ENCODE measurements at regions not wholly inside any gene's neighbourhood (a gene's known extent, or its start where the extent isn't known, plus 50 kb on each side); places are given as distances from the start of the nearest gene placed in this dataset.

DNA sequence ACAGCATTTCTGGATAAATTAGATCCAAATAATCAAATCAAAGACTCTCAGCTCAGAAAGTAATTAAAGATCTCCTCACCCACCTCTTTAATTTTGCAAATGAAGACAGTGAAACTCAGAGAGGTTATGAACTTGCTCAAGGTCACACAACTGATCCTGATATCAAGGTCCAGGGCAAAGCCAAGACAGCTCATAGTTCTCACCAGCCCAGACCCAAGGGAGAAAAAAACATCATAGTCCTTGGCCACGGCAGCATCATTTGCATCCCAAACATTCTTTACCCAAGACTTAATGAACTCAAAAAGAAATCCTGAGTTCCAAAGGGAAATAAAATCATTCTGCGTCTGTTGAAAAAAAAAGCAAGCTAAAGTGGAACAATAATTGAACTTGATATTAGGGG, 112.1 kb downstream of the DAD1 start:
- peaks cover 0 to 10% (median 4%) of the 10 kb centered on the region in 4 experiments; a peak in 5 of 7 replicates for H3K4me1 ChIP-seq (replicated peaks in 1 of 4; ENCODE audit: control insufficient read depth in 3 of 4, insufficient read depth in 4 of 4, low read length in 3 of 4)
- H2AK5ac ChIP-seq (ENCODE audit: low read depth, low read length), result no peak overlapping the region
- no peaks in the 10 kb centered on the region for H3K9me3 ChIP-seq (ENCODE audit: insufficient read depth in 2 of 2, low read depth in 1 of 2, low read length in 1 of 2)
- H2BK120ac ChIP-seq (replicated peaks; ENCODE audit: low read depth, low read length), result no peak overlapping the region
- no peak overlapping the region for H3K4me2 ChIP-seq (ENCODE audit: insufficient read depth in 1 of 2, low read depth in 2 of 2, low read length in 2 of 2)
- H3K9ac ChIP-seq (replicated peaks in 1 of 4; ENCODE audit: extremely low read depth in 1 of 4, low read depth in 3 of 4, low read length in 3 of 4), result no peak overlapping the region
- no peak overlapping the region for H2AFZ ChIP-seq (ENCODE audit: low read length)
- no peak overlapping the region for H3K18ac ChIP-seq (ENCODE audit: extremely low read depth, low read length)
- H2BK15ac ChIP-seq (ENCODE audit: low read length), result no peak overlapping the region
- no peak overlapping the region for H3K4ac ChIP-seq (replicated peaks; ENCODE audit: insufficient read length, low read depth, low read length)
- no peak overlapping the region for H3K14ac ChIP-seq (ENCODE audit: insufficient read length)
- WGBS, 2 experiments (ENCODE audit: extremely low coverage in 1 of 2, insufficient coverage in 1 of 2, insufficient read length in 1 of 2, insufficient replicate concordance in 2 of 2, low coverage in 1 of 2, low lambda C conversion rate in 2 of 2, missing lambda C conversion rate in 1 of 2), result 93% methylated on average over 2 of the region's 2 CpGs; no CpG with 5 or more reads in 1 of the 2 experiments
- ChIA-PET POLR2A (ENCODE audit: partially characterized antibody) (no interaction called here), CTCF (ENCODE audit: partially characterized antibody) (interaction anchor here (0.6 to 7.7 kb wide), 14 partner anchors 11 to 354 kb away, joined by 3 to 142 read pairs (median 4); no protein-coding TSS in a partner anchor)
- no peak overlapping the region for H3K56ac ChIP-seq (replicated peaks; ENCODE audit: insufficient read length, low read depth, low read length)
- H3K27me3 ChIP-seq (replicated peaks in 1 of 4; ENCODE audit: control insufficient read depth in 3 of 4, extremely low read depth in 1 of 4, insufficient read depth in 3 of 4, low read length in 3 of 4), result no peaks in the 10 kb centered on the region; a peak in 1 of 7 replicates
- H4K91ac ChIP-seq (replicated peaks; ENCODE audit: insufficient read length, low read length), result no peak overlapping the region
- H2BK20ac ChIP-seq (ENCODE audit: low read length), result no peak overlapping the region
- FAIRE-seq, result no peak
- no peak for DNase-seq (ENCODE audit: low read depth in 1 of 2, low spot score in 2 of 2)
- H2BK12ac ChIP-seq (ENCODE audit: low read depth, low read length), result no peak overlapping the region
- H3K27ac ChIP-seq (ENCODE audit: low read depth, low read length), result no peak overlapping the region
- H3K79me2 ChIP-seq (ENCODE audit: control insufficient read depth in 1 of 2, insufficient read depth in 2 of 2, low read length in 2 of 2), result no peaks in the 10 kb centered on the region
- H3K79me1 ChIP-seq (ENCODE audit: low read depth, low read length), result no peaks in the 10 kb centered on the region
- TF ChIP-seq TCF12 (IDR thresholded peaks at IDR 0.05; ENCODE audit: low read depth, low read length) (no peak), CHD2 (IDR thresholded peaks at IDR 0.05; ENCODE audit: low read length) (no peak), POLR2AphosphoS5 (IDR thresholded peaks at IDR 0.05; ENCODE audit: low read depth, low read length) (no peak), JUN (IDR thresholded peaks at IDR 0.05; ENCODE audit: low read depth, low read length) (no peak), TEAD4 (IDR thresholded peaks at IDR 0.05; ENCODE audit: low read depth, low read length) (no peak)
- TF ChIP-seq, protein P1, sequence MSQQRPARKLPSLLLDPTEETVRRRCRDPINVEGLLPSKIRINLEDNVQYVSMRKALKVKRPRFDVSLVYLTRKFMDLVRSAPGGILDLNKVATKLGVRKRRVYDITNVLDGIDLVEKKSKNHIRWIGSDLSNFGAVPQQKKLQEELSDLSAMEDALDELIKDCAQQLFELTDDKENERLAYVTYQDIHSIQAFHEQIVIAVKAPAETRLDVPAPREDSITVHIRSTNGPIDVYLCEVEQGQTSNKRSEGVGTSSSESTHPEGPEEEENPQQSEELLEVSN (IDR thresholded peaks at IDR 0.05), result no peak
- no peak overlapping the region for H3K4me3 ChIP-seq (ENCODE audit: extremely low read depth in 1 of 4, insufficient read depth in 2 of 4, low read depth in 3 of 4, low read length in 4 of 4)
- no peaks in the 10 kb centered on the region for H3K36me3 ChIP-seq (ENCODE audit: control insufficient read depth in 2 of 4, insufficient read depth in 4 of 4, low read length in 3 of 4)
- no peak overlapping the region for H4K8ac ChIP-seq (ENCODE audit: extremely low read depth, insufficient read depth, low read length)
- no peaks in the 10 kb centered on the region for H3K23me2 ChIP-seq (ENCODE audit: low read depth, low read length)
- no peak overlapping the region for H3K23ac ChIP-seq (ENCODE audit: insufficient read length)
- H4K20me1 ChIP-seq (replicated peaks in 1 of 2; ENCODE audit: control insufficient read depth in 1 of 2, insufficient read depth in 2 of 2, low read length in 2 of 2), result no peaks in the 10 kb centered on the region
- H4K5ac ChIP-seq (ENCODE audit: insufficient read length, low read depth, low read length), result no peak overlapping the region
- H2BK5ac ChIP-seq (ENCODE audit: low read depth, low read length), result no peak overlapping the region
